PC-3 (cell line): ENCODE measurements at regions not wholly inside any gene's neighbourhood (a gene's known extent, or its start where the extent isn't known, plus 50 kb on each side); places are given as distances from the start of the nearest gene placed in this dataset.

Experiments used
- CTCF ChIP-seq: fragments of 300-600 bp; sonication (generic); conservative IDR thresholded peaks from 2 replicates; pipeline ENCODE4 v1.5.1; 2017; ENCODE audit warnings: antibody characterized with exemption, low read depth, mild to moderate bottlenecking, low read length
- EZH2 ChIP-seq: fragments of 300-600 bp; sonication (generic); IDR thresholded peaks from one replicate; pipeline ENCODE4 v1.6.1; 2017; ENCODE audit warnings: antibody characterized with exemption, mild to moderate bottlenecking, low read length; ENCODE audit not compliant: unreplicated experiment
- EZH2phosphoT487 ChIP-seq: fragments of 300-600 bp; sonication (generic); IDR thresholded peaks from 2 replicates; pipeline ENCODE4 v1.6.1; 2018; ENCODE audit warnings: mild to moderate bottlenecking, antibody characterized with exemption, low read length, borderline replicate concordance

GRCh38 chr1:217977943-217978342 lies 307.1 kb upstream of the RRP15 start:
- TF ChIP-seq CTCF, result no peak
- no peak for TF ChIP-seq EZH2phosphoT487
- TF ChIP-seq EZH2, result no peak
